Chondrocyte (in vitro differentiated cells): ENCODE measurements at regions not wholly inside any gene's neighbourhood (a gene's known extent, or its start where the extent isn't known, plus 50 kb on each side); places are given as distances from the start of the nearest gene placed in this dataset.

Experiments
- DNase-seq: peaks from one replicate; pipeline ENCODE4 v3.0.0; 2021; ENCODE audit warnings: mixed read lengths, low spot score
- H3K27ac Mint-ChIP-seq: one replicate; pipeline ENCODE4 v1.8.0; 2021; ENCODE audit warnings: mild to moderate bottlenecking, moderate library complexity, mixed read lengths; ENCODE audit not compliant: unreplicated experiment
- H3K27me3 Mint-ChIP-seq: 2 replicates; pipeline ENCODE4 v1.8.0; 2021; ENCODE audit warnings: low read depth, mixed read lengths
- H3K36me3 Mint-ChIP-seq: 2 replicates; pipeline ENCODE4 v1.8.0; 2021; ENCODE audit warnings: low read depth, mixed read lengths
- H3K4me1 Mint-ChIP-seq: 2 replicates; pipeline ENCODE4 v1.8.0; 2021; ENCODE audit warnings: low read depth, mild to moderate bottlenecking, mixed read lengths
- H3K4me3 Mint-ChIP-seq: one replicate; pipeline ENCODE4 v1.8.0; 2021; ENCODE audit warnings: mild to moderate bottlenecking, moderate library complexity, mixed read lengths; ENCODE audit not compliant: unreplicated experiment
- H3K9me3 Mint-ChIP-seq: 2 replicates; pipeline ENCODE4 v1.8.0; 2021; ENCODE audit warnings: low read depth, mixed read lengths
- TF ChIP-seq, protein P1 (sequence below): fragments of 200-600 bp; sonication (generic); IDR thresholded peaks from 2 replicates; pipeline ENCODE4 v1.5.0; 2021; ENCODE audit warnings: antibody characterized with exemption, mild to moderate bottlenecking, moderate library complexity

DNA sequence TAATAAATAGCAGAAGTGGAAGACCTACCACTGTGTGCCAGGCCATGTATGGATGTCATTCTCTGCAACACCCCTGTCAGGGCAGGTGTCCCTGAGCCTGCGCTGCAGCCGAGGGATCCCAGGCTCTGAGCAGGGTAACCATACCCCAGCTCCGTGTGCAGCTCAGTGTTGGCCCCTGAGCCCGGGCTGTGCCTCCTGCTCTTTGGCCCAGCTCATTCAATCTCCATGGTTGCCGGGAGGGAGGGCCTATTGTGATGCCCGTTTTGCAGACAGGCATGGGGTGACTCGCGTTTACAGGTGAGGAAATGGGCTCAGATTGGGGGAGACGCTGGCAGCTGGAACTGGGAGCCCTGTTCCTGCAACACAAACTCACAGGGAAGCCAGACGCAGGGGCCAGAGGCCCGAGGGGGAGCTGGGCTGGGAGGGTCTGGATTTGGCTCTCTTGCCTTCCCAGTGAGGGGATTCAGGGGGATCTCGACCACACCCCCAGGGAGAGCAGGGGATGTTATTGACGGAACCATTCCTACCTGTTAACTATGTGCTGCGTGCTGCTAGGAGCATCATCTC is 190.5 kb downstream of the IRF8 start:
- no peaks in the 10 kb centered on the region for H3K9me3 Mint-ChIP-seq
- TF ChIP-seq, protein P1, sequence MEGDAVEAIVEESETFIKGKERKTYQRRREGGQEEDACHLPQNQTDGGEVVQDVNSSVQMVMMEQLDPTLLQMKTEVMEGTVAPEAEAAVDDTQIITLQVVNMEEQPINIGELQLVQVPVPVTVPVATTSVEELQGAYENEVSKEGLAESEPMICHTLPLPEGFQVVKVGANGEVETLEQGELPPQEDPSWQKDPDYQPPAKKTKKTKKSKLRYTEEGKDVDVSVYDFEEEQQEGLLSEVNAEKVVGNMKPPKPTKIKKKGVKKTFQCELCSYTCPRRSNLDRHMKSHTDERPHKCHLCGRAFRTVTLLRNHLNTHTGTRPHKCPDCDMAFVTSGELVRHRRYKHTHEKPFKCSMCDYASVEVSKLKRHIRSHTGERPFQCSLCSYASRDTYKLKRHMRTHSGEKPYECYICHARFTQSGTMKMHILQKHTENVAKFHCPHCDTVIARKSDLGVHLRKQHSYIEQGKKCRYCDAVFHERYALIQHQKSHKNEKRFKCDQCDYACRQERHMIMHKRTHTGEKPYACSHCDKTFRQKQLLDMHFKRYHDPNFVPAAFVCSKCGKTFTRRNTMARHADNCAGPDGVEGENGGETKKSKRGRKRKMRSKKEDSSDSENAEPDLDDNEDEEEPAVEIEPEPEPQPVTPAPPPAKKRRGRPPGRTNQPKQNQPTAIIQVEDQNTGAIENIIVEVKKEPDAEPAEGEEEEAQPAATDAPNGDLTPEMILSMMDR, result no peak
- H3K27me3 Mint-ChIP-seq, result peaks cover 33% of the 10 kb centered on the region
- H3K27ac Mint-ChIP-seq, result no peak overlapping the region
- H3K36me3 Mint-ChIP-seq, result no peaks in the 10 kb centered on the region
- H3K4me3 Mint-ChIP-seq, result no peak overlapping the region
- peak; percentile 58 for DNase-seq
- no peaks in the 10 kb centered on the region for H3K4me1 Mint-ChIP-seq

DNA sequence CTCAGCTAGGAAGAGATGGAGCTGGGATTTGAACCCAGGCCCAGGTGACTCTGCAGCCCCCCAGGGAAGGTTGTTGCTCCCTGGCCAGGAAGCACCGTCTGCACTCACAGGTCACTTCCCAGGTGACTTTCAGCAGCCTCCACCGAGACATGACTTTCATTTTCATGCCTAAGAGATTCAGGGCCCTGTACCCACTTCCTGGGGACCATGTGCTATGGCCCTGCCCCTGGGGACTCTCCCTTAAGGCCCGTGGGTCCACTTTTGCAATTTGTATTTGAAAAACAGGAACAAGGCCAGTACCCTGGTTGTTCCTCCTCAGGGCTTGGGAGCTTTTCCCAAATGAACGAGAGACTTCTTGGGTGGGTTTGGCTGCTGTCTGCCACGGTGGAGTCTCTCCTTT is 191.0 kb downstream of the IRF8 start:
- Mint-ChIP-seq H3K9me3 (no peaks in the 10 kb centered on the region), H3K4me1 (no peaks in the 10 kb centered on the region), H3K27ac (no peak overlapping the region), H3K27me3 (peaks cover 33% of the 10 kb centered on the region), H3K4me3 (no peak overlapping the region), H3K36me3 (no peaks in the 10 kb centered on the region)
- DNase-seq, result no peak
- TF ChIP-seq, protein P1, result no peak

DNA sequence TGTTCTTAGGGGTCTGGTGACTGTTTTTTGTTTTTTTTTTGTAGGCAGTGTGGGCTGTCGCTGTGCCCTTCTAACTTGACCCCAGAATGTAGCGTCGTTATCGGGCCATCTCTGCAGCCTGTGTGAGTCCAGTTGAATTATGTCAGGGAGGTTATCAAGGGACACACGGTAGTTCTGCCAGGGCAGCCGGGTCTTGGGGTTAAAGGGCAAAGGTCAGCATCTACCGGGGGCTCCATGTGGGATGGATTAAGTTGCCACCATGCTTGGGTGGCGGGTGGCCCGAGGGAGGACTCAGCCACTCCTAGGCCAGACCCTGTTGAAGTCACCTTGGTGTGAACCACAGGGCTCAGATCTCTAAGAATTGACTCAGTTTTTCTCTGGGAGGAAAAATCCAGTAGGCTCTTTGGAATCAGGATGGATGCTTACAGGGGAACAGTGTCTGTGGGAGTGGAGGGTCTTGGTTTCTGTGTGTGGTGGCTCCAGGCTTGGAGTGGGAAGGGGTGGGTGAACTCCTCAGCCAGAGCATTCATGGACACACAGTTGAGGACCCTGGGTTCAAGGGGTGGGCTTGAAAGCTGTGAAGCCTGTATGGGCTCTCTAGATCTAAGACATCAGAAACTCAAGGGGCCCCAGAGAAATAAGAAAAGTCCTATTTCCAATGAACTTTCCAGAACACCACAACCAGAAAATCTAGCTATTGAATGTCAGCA is 191.7 kb downstream of the IRF8 start:
- H3K4me3 Mint-ChIP-seq, result no peak overlapping the region
- peaks cover 36% of the 10 kb centered on the region for H3K27me3 Mint-ChIP-seq
- no peaks in the 10 kb centered on the region for H3K4me1 Mint-ChIP-seq
- no peaks in the 10 kb centered on the region for H3K36me3 Mint-ChIP-seq
- peak; percentile 33 for DNase-seq
- TF ChIP-seq, protein P1, result no peak
- H3K9me3 Mint-ChIP-seq, result no peaks in the 10 kb centered on the region
- H3K27ac Mint-ChIP-seq, result no peak overlapping the region

DNA sequence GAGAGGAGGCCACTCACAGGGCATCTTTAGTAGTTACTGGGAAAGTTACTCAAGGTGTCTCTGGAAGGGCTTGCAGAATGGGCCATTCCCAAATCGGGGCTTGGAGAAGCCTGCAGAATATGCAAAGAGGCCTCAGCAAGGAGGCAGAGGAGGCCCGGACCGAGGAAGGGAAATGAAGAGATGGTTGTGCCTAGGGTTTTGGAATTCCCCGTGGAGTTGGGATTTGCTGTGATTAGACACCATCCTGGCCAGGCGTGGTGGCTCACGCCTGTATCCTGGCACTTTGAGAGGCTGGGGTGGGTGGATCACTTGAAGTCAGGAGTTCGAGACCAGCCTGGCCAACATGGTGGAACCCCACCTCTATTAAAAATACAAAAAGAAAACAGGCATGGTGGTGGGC is 193.0 kb downstream of the IRF8 start:
- Mint-ChIP-seq H3K4me1 (no peaks in the 10 kb centered on the region), H3K9me3 (no peaks in the 10 kb centered on the region), H3K27ac (no peak overlapping the region), H3K36me3 (no peaks in the 10 kb centered on the region), H3K27me3 (peaks cover 37% of the 10 kb centered on the region), H3K4me3 (no peak overlapping the region)
- TF ChIP-seq, protein P1, result no peak
- DNase-seq, result peak; percentile 24

DNA sequence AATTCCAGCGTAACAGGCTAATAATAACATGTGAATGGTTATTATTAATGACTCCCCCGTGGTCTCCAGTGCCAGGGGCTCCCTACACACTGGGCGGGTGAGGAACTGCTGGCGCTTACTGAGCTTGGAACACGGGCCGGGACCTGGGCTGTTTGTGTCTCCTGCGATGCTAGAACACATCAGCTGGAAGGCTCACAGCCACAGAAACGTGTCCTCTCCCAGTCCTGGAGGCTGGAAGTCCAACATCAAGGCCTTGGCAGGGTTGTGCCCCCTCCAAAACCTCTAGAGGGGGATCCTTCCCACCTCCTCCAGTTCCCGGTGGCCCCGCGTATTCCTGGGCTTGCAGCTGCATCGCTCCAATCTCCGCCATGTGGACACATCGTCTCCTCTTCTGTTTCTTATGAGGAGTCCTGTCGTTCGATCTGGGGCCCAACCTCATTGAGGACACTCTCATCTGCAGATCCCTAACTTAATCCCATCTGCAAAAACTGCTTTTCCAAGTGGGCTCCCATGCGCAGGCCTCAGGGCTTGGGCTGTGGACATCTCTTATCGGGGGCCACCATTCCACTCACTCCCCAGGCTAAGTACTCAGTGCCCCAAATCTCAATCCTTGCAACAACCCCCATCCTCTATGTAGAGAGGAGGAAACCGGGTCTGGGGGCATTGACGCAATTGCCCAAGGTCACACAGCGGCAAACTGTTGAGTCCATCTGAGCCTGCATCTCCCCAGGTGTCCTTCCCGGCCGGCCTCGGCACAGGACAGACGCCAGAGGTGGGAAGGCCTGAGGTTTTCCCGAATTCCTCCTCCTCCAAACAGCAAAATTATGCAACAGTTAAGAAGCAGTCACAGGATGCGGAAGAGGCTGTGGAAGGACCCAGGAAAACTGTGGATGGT is 193.9 kb downstream of the IRF8 start:
- H3K27me3 Mint-ChIP-seq, result peaks cover 37% of the 10 kb centered on the region
- peak; percentile 66 for DNase-seq

More for the DNA sequence above, 193.9 kb downstream of the IRF8 start:
- Mint-ChIP-seq H3K4me1 (no peaks in the 10 kb centered on the region), H3K4me3 (no peak overlapping the region), H3K36me3 (no peaks in the 10 kb centered on the region), H3K9me3 (peaks cover 4% of the 10 kb centered on the region), H3K27ac (no peak overlapping the region)
- TF ChIP-seq, protein P1, result no peak
